ENCODE measurements at regions not wholly inside any gene's neighbourhood (a gene's known extent, or its start where the extent isn't known, plus 50 kb on each side); places are given as distances from the start of the nearest gene placed in this dataset.

GRCh38 chr3:24958910-24959447 lies 464.3 kb upstream of the THRB start:
- no peaks in the 10 kb centered on the region for H3K36me3 Mint-ChIP-seq (ENCODE audit: unreplicated experiment)
- H3K9me3 Mint-ChIP-seq (ENCODE audit: unreplicated experiment): peaks cover 9% of the 10 kb centered on the region
- no peaks in the 10 kb centered on the region for H3K27me3 Mint-ChIP-seq (ENCODE audit: unreplicated experiment)
- no peak overlapping the region for H3K4me3 Mint-ChIP-seq (ENCODE audit: unreplicated experiment)
- H3K27ac Mint-ChIP-seq (ENCODE audit: unreplicated experiment): no peak overlapping the region
- H3K4me1 Mint-ChIP-seq (ENCODE audit: unreplicated experiment): peaks cover 3% of the 10 kb centered on the region
- TF ChIP-seq CTCF (IDR thresholded peaks at IDR 0.05): no peak
- no peak for DNase-seq (ENCODE audit: extremely low spot score, unreplicated experiment)

GRCh38 chr3:24963762-24964625 lies 464.1 kb upstream of the RARB start:
- H3K9me3 Mint-ChIP-seq (ENCODE audit: unreplicated experiment): peaks cover 9% of the 10 kb centered on the region
- H3K27me3 Mint-ChIP-seq (ENCODE audit: unreplicated experiment): no peaks in the 10 kb centered on the region
- H3K36me3 Mint-ChIP-seq (ENCODE audit: unreplicated experiment): no peaks in the 10 kb centered on the region
- H3K4me1 Mint-ChIP-seq (ENCODE audit: unreplicated experiment): peaks cover 31% of the 10 kb centered on the region
- no peak overlapping the region for H3K4me3 Mint-ChIP-seq (ENCODE audit: unreplicated experiment)
- no peak overlapping the region for H3K27ac Mint-ChIP-seq (ENCODE audit: unreplicated experiment)
- TF ChIP-seq CTCF (IDR thresholded peaks at IDR 0.05): peak; percentile 80
- no peak for DNase-seq (ENCODE audit: extremely low spot score, unreplicated experiment)

GRCh38 chr3:24965706-24966385 lies 462.2 kb upstream of the RARB start:
- Mint-ChIP-seq H3K36me3 (ENCODE audit: unreplicated experiment) (no peaks in the 10 kb centered on the region), H3K4me3 (ENCODE audit: unreplicated experiment) (no peak overlapping the region), H3K9me3 (ENCODE audit: unreplicated experiment) (no peaks in the 10 kb centered on the region), H3K27ac (ENCODE audit: unreplicated experiment) (peak overlapping the region; percentile 51), H3K4me1 (ENCODE audit: unreplicated experiment) (peaks cover 31% of the 10 kb centered on the region), H3K27me3 (ENCODE audit: unreplicated experiment) (no peaks in the 10 kb centered on the region)
- TF ChIP-seq CTCF (IDR thresholded peaks at IDR 0.05): no peak
- no peak for DNase-seq (ENCODE audit: extremely low spot score, unreplicated experiment)

GRCh38 chr3:24968036-24968435 lies 460.0 kb upstream of the RARB start:
- Mint-ChIP-seq H3K4me3 (ENCODE audit: unreplicated experiment) (no peak overlapping the region), H3K4me1 (ENCODE audit: unreplicated experiment) (peaks cover 34% of the 10 kb centered on the region), H3K27ac (ENCODE audit: unreplicated experiment) (no peak overlapping the region), H3K36me3 (ENCODE audit: unreplicated experiment) (no peaks in the 10 kb centered on the region), H3K27me3 (ENCODE audit: unreplicated experiment) (no peaks in the 10 kb centered on the region), H3K9me3 (ENCODE audit: unreplicated experiment) (no peaks in the 10 kb centered on the region)
- DNase-seq (ENCODE audit: extremely low spot score, unreplicated experiment): no peak
- no peak for TF ChIP-seq CTCF (IDR thresholded peaks at IDR 0.05)

GRCh38 chr3:24972491-24972890 lies 455.6 kb upstream of the RARB start:
- peaks cover 3% of the 10 kb centered on the region for H3K4me1 Mint-ChIP-seq (ENCODE audit: unreplicated experiment)
- H3K4me3 Mint-ChIP-seq (ENCODE audit: unreplicated experiment): no peak overlapping the region
- no peaks in the 10 kb centered on the region for H3K27me3 Mint-ChIP-seq (ENCODE audit: unreplicated experiment)
- no peak for DNase-seq (ENCODE audit: extremely low spot score, unreplicated experiment)
- TF ChIP-seq CTCF (IDR thresholded peaks at IDR 0.05): no peak
- H3K36me3 Mint-ChIP-seq (ENCODE audit: unreplicated experiment): peaks cover 2% of the 10 kb centered on the region
- no peak overlapping the region for H3K27ac Mint-ChIP-seq (ENCODE audit: unreplicated experiment)
- H3K9me3 Mint-ChIP-seq (ENCODE audit: unreplicated experiment): peaks cover 12% of the 10 kb centered on the region

Measured in osteocyte (in vitro differentiated cells).